NCI-H526 treated with DMSO at 0.1 percent for 48 hours (cell line): ENCODE measurements at regions not wholly inside any gene's neighbourhood (a gene's known extent, or its start where the extent isn't known, plus 50 kb on each side); places are given as distances from the start of the nearest gene placed in this dataset.
A peak's percentile ranks its signal among the peaks of the same experiment; 100 is the strongest.
"Not testable (repeated sequence)": the region's sequence is repeated elsewhere in the genome, so short reads cannot be mapped to it uniquely, and the experiment has no call there.

Experiments
- DNase-seq: peaks from one replicate; lab custom pipeline; 2025; lab: John Stamatoyannopoulos, UW

GRCh38 chr10:30731963-30732362, 102.4 kb upstream of the LYZL2 start:
- no peak for DNase-seq

GRCh38 chr10:30730306-30730705, 100.8 kb upstream of the LYZL2 start:
- DNase-seq = no peak

GRCh38 chr10:30728766-30729165, 99.2 kb upstream of the LYZL2 start:
- no peak for DNase-seq

GRCh38 chr10:30728127-30728526, 98.6 kb upstream of the LYZL2 start:
- DNase-seq = no peak

GRCh38 chr10:30727524-30727923, 98.0 kb upstream of the LYZL2 start:
- no peak for DNase-seq

- DNase-seq = peak; percentile 23
Measured at GRCh38 chr10:30726783-30727414, 97.3 kb upstream of the LYZL2 start.

GRCh38 chr10:30725661-30726060, 96.1 kb upstream of the LYZL2 start:
- no peak for DNase-seq

GRCh38 chr10:30724296-30724695, 94.7 kb upstream of the LYZL2 start:
- DNase-seq = no peak

- DNase-seq = no peak
Measured at GRCh38 chr10:30722956-30723620, 93.5 kb upstream of the LYZL2 start.

- no peak for DNase-seq
Measured at GRCh38 chr10:30719832-30720231, 90.3 kb upstream of the LYZL2 start.

GRCh38 chr10:30709700-30710358, 80.3 kb upstream of the LYZL2 start:
- no peak for DNase-seq

GRCh38 chr10:30709229-30709628, 79.7 kb upstream of the LYZL2 start:
- no peak for DNase-seq

- no peak for DNase-seq
Measured at GRCh38 chr10:30708234-30708633, 78.7 kb upstream of the LYZL2 start.

- not testable (repeated sequence) for DNase-seq
Measured at GRCh38 chr10:30706189-30706588, 76.6 kb upstream of the LYZL2 start.

- no peak for DNase-seq
Measured at GRCh38 chr10:30705625-30706149, 76.1 kb upstream of the LYZL2 start.

- DNase-seq = no peak
Measured at GRCh38 chr10:30705101-30705624, 75.6 kb upstream of the LYZL2 start.

- not testable (repeated sequence) for DNase-seq
Measured at GRCh38 chr10:30704601-30705100, 75.1 kb upstream of the LYZL2 start.

GRCh38 chr10:30704026-30704600, 74.6 kb upstream of the LYZL2 start:
- DNase-seq = no peak

- not testable (repeated sequence) for DNase-seq
Measured at GRCh38 chr10:30703446-30703845, 73.9 kb upstream of the LYZL2 start.

GRCh38 chr10:30702860-30703259, 73.3 kb upstream of the LYZL2 start:
- DNase-seq = no peak

- no peak for DNase-seq
Measured at GRCh38 chr10:30701451-30702173, 72.1 kb upstream of the LYZL2 start.

- DNase-seq = no peak
Measured at GRCh38 chr10:30697806-30698205, 68.3 kb upstream of the LYZL2 start.
